ENCODE measurements at regions not wholly inside any gene's neighbourhood (a gene's known extent, or its start where the extent isn't known, plus 50 kb on each side); places are given as distances from the start of the nearest gene placed in this dataset.
A peak's percentile ranks its signal among the peaks of the same experiment; 100 is the strongest.
"Not testable (repeated sequence)": the region's sequence is repeated elsewhere in the genome, so short reads cannot be mapped to it uniquely, and the experiment has no call there.

DNA sequence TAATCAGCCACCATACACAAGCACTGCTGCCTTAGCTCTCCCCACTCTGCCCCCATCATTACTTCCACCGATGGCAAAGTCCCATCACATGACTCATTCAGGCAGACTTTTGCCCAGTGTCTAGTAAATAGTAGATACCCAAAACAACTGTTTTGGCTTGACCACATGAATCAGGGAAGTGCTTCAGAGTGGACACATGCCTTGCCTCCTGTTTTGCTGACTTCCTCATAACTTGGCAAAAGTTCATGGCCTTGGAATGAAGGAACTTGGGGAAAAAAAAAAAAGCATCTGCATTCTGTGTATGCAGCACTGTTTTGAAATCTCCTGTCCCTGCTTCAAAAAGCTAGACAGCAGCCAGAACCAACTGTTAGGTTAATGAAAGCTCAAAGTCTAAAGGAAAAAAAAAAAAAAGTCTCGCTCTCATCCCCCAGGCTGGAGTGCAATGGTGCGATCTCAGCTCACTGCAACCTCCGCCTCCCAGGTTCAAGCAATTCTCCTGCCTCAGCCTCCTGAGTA is 335.3 kb downstream of the FAM181B start:
- no peak for DNase-seq (ENCODE audit: low read depth in 2 of 3, low spot score in 2 of 3)

DNA sequence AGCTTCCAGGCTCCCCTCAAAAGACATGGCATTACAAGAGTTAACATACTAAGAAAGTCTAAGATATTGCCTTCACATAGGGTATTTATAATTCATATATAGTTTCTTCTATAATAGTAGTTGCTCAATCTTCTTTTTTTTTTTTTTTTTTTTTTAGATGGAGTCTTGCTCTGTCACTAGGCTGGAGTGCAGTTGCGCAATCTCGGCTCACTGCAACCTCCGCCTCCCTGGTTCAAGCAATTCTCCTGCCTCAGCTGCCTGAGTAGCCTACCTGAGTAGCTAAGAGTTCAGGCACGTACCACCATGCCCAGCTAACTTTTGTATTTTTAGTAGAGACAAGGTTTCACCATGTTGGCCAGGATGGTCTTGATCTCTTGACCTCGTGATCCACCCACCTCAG is 337.0 kb downstream of the FAM181B start:
- not testable (repeated sequence) for DNase-seq (ENCODE audit: low read depth in 2 of 3, low spot score in 2 of 3)

DNA sequence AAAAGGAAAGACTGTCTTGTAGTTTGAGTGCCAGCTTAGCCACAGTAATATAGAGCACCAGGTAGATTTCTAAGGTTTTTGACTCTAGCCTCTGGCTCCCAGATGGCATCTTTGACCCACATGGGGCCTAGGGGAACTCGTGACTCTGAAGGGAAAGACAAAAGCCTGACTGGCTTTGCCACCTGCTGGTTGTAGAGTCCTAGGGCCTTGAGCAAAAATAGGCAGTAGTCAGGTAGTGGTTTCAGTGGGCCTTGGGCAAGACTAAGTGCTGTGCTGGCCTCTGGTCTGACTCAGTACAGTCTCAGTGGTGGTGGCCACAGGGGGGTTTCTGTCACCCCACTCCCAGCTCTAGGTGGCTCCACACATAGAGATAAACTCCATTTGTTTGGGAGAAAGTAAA is 349.4 kb downstream of the FAM181B start:
- DNase-seq (ENCODE audit: low read depth in 2 of 3, low spot score in 2 of 3), result no peak

DNA sequence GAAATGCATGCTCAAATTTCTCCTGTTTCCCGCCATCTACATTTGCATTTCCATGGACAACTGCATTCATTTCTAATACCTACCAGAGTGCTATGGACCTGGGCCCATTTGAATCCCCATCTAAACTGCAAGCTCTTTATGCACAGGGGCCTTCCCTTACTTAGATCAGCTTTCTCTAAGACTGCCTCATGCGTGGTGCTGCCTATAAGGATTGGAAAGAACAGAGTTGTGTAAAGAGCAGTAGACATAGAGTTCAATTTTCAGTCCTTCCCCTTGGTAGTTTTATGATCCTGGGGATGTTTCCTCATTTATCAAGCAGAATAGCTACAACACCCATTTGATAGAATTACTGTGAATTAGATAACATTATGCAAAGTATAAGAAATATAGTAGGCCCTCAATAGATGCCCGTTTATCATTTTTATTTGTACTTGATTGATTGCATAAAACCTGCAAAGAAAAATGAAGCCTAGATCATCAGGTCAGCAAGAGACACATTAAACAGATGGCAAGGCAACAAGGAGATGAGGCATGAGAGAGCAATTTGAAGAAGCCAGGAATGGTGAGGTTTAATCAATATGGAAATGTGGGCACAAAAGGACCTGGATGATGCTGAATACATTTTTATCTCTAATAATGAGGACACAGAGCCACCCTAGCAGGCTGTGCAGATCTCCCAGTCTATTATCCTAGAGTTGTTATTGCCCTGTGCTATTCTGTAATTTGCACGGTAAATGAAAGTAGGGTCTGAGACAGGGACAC is 359.7 kb downstream of the FAM181B start:
- DNase-seq (ENCODE audit: low read depth in 2 of 3, low spot score in 2 of 3), result no peak

DNA sequence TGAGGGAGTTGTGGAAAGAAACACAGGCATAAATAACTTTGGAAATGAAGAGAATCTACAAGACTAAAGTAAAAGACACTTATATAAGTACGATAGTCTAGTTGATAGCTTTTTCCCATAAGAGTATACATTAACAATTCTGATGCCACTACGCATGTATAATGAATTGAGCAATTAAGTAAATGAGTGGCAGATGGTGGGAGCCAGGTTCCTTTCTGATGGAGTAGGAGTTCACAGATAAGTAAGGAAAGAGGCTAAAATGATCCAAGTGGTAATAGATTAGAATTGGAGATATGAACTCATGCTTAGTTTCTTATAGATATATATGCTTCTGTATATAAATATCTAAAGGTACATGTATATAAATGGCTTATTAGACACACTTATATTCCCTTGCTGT is 368.3 kb downstream of the FAM181B start:
- DNase-seq (ENCODE audit: low read depth in 2 of 3, low spot score in 2 of 3), result no peak

DNA sequence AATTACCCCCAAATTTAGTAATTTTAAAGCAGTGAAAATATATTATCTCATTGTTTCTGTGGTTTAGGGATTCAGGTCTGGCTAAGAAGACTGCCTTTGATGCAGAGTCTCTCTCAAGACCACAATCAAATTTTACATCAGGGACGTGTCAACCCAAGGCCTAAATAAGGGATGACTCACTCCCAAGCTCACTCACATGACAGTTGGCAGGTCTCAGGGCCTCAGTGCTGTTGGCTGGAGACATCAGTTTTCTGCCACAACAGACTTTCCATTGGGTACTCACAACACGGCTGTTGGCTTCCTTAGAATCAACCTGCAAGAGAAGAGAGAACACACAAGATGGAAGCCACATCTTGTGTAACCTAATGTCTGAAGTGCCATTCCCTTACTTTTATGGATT is 377.3 kb downstream of the FAM181B start:
- no peak for DNase-seq (ENCODE audit: low read depth in 2 of 3, low spot score in 2 of 3)

DNA sequence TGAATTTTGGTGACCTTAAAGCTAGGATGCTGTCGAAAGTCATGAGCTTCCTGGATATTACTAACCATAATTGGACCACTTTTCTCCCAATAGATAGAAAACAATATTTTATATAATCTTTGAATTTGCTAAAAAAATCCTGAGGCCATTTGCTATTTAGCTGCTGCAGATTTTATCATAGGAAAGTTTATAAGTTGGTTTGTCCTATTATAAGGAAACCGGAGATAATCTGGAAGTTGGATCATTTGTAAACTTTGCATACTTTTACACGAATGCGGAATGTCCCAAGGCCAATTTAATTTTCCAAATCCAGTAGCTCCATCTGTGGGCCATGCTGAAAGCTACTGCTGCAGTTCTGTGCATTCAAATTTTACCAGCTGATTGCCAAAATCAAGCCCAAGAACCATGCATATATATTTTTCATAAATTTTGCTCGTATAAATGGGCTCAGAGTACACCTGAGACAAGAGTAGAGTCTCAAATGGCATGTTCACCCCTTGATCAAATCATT is 378.3 kb downstream of the FAM181B start:
- no peak for DNase-seq (ENCODE audit: low read depth in 2 of 3, low spot score in 2 of 3)

DNA sequence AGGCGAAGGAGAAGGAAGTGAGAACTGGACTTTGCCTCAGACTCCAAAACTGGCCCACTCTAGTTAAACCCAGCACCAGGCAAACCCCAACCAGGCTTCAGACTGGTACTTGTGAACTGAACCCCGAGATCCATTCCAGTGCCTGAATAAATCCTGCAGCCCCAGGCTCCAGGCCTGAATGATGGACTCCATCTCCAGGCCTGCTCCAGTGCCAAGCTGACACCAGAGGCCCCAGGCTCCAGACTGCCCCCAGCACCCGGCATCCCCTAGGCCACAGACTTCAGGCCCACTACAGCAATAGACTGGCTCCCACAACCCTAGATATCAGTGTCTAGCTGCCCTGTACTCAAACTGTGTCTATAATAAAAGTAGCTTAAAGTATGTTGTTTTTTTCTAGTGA is 406.8 kb downstream of the FAM181B start:
- DNase-seq (ENCODE audit: low read depth in 2 of 3, low spot score in 2 of 3), result no peak

DNA sequence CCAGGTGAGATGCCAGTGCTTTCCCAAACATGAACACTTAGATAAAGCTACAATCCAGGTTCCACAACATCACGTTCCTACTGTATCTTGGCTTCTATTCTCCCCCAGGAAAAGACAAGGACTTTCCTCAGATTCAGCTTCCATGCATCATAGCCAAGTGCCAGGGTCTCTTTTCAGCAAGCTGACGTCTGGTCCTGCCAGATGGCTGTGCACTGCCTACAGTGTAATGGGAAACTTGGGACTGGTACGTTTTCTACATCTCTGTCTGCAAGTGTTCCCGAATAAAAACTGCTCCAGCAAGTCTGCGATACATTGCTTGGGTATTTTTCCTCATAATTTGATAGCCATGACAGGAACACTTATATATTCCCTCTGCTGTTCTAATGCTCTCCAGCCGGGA is 412.5 kb downstream of the FAM181B start:
- DNase-seq (ENCODE audit: low read depth in 2 of 3, low spot score in 2 of 3), result no peak

DNA sequence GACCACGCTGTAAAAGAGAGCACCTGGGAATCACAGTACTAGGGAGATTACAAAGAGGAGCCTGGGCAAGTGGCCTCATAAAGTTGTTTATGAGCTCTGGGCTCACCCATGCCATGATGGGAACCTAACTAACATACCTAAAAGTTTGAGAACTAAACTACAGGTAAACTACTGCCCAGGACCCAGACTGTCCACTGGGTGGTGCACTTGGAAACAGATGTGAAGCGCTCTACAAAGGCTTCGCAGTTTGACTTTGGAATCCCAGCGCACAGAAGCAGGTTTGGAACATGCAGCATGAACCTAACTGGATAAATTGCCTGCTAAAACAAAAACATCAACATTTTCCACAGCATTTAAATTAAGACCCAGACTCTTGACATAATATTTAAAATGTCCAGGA is 418.6 kb downstream of the FAM181B start:
- peak in 2 of 3 donors; percentile 9 to 38 for DNase-seq (ENCODE audit: low read depth in 2 of 3, low spot score in 2 of 3)

DNA sequence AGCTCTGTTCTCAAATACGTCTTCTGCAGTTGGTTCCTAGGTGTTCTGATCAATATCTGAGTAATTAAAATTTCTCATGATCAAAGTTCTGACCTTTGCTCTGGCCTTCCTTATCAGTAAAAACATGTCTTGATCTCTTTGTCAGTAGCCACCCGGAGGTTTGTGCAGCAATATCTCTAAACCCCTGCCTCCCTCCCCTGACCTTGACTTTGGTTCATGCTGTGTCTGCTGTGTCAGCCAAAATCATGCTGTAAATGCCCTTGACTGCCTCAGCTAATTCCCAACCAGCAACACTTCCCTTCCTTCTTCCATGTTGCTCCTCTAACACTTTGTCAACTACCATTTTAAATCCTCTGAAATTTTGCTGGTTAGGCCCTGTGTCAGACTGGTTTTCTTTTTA is 424.7 kb downstream of the FAM181B start:
- no peak for DNase-seq (ENCODE audit: low read depth in 2 of 3, low spot score in 2 of 3)

DNA sequence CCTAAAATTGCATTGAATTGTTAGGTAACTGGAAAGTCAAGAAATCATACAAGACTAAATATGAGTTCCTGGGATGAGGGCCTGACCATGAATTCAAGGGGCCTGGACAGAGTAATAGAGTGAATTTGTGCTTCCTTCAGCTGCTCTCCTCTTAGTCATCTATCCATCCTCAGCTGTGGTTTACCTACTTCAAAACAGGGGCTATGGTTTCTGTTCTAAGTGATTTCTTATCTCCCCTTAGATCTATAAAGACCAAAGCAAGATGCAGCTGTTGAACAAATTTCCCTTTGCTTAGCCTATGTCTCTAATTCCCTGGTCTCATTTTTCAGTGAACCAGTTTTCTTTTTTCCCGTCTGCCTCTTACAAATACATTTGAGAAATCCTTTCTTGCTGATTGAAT is 428.5 kb downstream of the FAM181B start:
- DNase-seq (ENCODE audit: low read depth in 2 of 3, low spot score in 2 of 3), result no peak

DNA sequence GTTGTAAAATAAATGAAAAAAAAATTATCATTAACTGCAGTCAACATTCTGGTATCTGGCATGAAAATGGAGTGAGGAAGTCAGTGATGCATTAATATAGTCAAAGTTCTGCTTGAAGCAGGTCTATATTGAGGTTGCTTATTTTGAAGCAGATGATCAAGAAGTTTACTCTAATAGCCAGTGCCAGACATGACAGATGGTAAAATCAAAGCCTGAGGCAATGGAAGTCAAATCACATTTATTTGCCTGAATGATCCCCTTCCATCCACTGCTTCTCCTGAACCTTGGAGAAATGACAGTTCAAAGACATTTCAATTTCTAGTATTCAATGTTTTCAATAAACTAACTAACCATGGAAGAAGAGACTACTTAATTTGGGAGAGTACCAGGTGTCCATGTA is 430.0 kb downstream of the FAM181B start:
- no peak for DNase-seq (ENCODE audit: low read depth in 2 of 3, low spot score in 2 of 3)

DNA sequence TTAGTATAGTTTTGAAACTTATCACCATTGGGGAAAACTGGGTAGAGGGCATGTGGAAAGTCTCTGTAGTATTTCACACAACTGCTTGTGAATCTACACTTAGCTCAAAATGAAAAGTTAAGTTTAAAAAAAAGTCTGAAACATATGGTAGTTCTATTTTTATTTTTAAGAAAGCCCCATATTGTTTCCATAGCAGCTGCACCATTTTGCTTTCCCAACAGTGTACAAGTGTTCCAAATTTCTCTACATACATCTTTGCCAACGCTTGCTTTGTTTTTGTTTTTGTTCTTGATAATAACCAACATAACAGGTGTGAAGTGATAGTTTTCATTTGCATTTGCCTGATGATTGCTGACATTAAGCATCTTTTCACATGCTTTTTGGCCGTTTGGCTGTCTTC is 445.2 kb downstream of the FAM181B start:
- DNase-seq (ENCODE audit: low read depth in 2 of 3, low spot score in 2 of 3), result no peak

DNA sequence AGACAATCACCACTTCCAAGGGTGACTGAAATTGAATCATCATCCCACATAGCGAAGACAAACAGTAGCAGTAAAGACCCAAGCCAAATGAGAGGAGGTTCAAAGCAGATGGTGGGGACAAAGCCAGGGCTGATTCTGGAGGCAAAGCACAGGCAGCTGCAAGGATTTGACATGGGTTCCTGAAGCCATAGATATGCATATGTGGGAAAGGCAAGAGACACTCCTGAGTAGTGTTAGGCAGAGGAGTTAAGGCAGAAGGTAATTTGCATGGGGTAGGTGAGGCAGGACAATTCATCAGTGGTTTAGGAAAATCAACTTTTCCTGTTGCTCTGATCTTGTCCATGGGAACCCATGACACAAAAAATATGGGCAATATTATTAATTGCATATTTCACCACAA is 462.8 kb downstream of the FAM181B start:
- no peak for DNase-seq (ENCODE audit: low read depth in 2 of 3, low spot score in 2 of 3)

DNA sequence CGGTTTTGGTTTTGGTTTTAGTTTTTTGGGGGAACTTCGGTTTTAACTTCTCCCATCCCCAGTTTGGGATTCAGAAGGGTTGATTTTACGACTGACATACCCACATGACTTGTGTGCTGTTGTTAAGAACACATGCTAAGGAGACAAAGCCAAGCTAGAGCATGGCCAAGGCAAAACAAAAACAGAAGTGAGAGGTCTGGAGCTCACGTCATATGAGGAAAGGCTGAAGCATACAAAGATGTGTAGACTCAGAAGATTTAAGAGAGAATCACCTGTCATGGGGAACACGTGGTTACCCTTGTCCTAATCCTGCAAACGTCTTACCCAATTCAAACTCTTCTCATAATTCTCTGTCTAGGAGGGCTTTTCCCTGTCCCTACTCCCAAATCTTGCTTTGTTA is 465.0 kb downstream of the FAM181B start:
- no peak for DNase-seq (ENCODE audit: low read depth in 2 of 3, low spot score in 2 of 3)

DNA sequence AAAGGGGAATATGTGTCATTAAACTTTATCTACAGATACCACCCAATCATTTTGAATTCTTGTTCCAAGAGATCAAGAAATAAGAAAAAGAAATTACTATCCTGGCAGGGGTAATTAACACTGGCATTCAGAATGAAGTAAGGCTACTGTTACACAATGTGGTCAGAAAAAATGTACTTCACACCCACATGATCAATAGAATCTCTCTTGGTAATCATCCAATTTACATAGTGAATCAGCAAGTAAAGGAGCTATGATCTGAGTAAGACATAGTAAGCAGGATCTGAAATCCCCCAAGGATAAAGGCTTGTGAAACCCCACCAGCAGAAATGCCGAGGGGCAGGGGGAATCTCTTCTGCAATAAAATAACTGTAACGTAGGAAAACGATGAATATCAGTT is 466.5 kb downstream of the FAM181B start:
- no peak for DNase-seq (ENCODE audit: low read depth in 2 of 3, low spot score in 2 of 3)

DNA sequence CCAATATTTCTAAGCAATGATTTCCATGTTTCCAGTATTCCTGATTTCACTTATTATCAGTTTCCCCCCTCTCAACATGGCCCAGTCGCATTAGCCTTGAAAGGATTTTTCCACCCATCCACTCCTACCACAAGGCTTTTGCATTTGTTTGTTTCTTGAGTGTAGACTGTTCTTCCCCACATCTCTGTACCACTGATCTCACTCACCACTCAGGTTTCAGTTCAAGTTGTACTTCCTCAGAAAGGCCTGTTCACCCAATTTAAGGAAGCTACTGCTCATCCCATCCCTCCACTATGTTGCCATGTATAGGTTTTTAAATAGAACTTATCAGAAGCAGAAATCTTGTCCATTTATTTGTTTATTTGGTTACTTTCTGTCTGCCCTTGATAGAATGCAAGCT is 472.3 kb downstream of the FAM181B start:
- DNase-seq (ENCODE audit: low read depth in 2 of 3, low spot score in 2 of 3), result no peak

DNA sequence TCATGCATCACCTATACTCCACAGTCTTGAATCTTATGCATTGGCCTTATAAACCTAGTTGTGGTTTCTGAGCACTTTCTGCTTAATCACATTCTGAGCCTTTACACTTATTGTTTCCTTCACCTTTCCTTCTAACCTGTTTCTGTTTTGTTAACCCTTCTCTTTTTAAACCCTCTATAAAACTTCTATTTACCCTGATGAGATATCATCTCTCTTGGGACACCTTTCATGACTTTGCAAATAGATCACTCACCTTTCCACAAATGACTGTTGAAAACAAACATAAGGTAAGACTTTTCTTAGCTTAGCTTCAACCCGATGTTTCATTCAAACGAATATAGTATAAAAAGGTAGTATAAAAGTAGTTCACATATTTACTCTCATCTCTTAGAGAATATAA is 483.6 kb downstream of the FAM181B start:
- no peak for DNase-seq (ENCODE audit: low read depth in 2 of 3, low spot score in 2 of 3)

DNA sequence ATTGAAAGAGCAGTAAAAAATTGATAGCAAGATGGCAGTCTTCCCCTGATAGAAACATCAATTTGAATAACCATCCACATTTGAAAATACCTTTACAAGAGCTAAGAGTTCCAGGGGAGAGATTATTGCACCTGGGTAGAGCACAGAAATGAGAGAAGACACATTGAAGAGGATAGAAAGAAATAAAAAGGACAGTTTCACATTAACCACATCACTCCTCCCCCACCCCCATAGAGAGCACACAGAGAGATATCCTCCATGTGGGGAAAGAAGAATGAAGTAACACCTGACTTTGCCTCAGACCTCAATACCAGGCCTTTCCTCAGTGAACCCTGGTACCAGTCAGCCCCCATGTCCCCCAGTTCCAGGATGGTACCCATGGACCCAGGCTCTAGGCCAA is 486.7 kb downstream of the FAM181B start:
- DNase-seq (ENCODE audit: low read depth in 2 of 3, low spot score in 2 of 3), result no peak

DNA sequence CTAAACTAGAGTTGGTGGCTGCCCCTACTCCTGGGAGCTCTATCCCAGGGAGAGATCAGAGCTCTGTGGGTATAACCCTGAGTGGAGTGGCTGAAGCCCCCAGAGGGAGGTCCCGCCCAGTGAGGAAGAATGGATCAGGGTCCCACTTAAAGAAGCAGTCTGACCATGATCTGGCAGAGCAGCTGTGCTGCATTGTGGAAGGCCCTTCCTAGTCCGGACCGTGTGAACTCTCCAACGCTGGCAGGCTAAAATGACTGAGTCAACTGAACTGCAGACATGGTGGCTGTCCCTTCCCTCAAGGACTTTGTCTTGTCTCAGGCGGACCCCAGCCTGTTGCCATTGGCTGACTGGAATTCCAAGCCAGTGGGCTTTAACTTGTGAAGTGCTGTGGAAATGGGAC is 494.2 kb downstream of the FAM181B start:
- no peak for DNase-seq (ENCODE audit: low read depth in 2 of 3, low spot score in 2 of 3)

DNA sequence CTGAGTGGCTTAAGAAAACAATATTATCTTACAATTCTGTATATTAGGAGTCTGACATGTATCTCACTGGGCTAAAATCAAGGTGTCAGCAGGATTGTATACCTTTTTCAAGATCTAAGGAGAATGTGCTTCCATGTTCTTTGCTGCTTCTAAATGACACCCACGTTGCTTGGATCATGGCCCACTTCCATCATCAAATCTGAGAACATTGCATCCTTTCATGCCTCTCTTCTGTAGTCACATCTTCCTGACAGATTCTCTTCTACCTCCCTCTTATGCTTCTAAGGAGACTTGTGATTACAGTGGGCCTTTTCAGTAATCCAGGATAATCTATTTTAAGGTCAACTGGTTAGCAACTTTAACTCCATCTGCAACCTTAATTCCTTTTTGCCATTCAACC is 499.4 kb downstream of the FAM181B start:
- DNase-seq (ENCODE audit: low read depth in 2 of 3, low spot score in 2 of 3), result no peak

DNA sequence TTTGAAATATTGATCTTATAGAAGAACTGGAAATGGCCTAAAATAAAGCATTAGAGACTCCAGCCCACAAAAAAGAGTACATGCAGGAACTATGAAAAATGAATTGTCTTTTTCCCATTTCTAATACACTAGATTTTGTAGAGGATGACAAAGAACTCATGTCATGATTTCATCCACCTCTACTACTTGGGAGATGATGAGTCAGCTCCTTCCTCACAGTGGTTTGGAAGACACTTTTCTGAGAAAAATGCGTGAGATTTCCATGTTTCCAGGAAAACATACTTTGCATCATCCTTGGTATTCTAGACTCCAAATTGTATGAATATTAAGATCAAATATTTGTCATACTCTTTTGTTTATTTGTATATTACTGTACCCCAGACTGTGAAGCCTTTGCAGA is 500.5 kb downstream of the FAM181B start:
- no peak for DNase-seq (ENCODE audit: low read depth in 2 of 3, low spot score in 2 of 3)

Measured in hematopoietic multipotent progenitor cell (in vitro differentiated cells).